GM12875 (cell line): ENCODE measurements at regions not wholly inside any gene's neighbourhood (a gene's known extent, or its start where the extent isn't known, plus 50 kb on each side); places are given as distances from the start of the nearest gene placed in this dataset.

Experiments used
- H3K4me3 ChIP-seq: one replicate; pipeline ENCODE4 v1.5.1; 2011; ENCODE audit warnings: low read depth, low read length, control low read depth
- TF ChIP-seq, protein P1 (sequence below): IDR thresholded peaks from 2 replicates; pipeline ENCODE4 v1.5.1; 2011; ENCODE audit warnings: low read depth, mild to moderate bottlenecking, control low read depth, inconsistent platforms, low read length, moderate library complexity, borderline replicate concordance; ENCODE audit not compliant: insufficient read depth

DNA sequence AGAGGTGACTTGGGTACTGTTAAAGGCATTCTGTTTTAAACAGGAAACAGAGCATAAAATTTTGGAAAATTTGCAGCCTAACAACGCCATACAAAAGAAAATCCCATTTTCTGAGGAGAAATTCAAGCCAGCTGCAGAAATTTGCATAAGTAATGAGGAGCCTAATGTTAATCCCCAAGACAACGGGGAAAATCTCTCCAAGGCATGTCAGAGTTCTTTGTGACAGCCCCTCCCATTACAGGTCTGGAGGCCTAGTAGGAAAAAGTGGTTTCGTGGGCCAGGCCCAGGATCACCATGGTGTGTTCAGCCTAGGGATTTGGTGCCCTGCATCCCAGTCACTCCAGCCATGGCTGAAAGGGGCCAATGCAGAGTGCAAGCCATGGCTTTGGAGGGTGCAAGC lies 1333.1 kb upstream of the TENM4 start:
- TF ChIP-seq, protein P1, sequence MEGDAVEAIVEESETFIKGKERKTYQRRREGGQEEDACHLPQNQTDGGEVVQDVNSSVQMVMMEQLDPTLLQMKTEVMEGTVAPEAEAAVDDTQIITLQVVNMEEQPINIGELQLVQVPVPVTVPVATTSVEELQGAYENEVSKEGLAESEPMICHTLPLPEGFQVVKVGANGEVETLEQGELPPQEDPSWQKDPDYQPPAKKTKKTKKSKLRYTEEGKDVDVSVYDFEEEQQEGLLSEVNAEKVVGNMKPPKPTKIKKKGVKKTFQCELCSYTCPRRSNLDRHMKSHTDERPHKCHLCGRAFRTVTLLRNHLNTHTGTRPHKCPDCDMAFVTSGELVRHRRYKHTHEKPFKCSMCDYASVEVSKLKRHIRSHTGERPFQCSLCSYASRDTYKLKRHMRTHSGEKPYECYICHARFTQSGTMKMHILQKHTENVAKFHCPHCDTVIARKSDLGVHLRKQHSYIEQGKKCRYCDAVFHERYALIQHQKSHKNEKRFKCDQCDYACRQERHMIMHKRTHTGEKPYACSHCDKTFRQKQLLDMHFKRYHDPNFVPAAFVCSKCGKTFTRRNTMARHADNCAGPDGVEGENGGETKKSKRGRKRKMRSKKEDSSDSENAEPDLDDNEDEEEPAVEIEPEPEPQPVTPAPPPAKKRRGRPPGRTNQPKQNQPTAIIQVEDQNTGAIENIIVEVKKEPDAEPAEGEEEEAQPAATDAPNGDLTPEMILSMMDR, result no peak
- no peak overlapping the region for H3K4me3 ChIP-seq

DNA sequence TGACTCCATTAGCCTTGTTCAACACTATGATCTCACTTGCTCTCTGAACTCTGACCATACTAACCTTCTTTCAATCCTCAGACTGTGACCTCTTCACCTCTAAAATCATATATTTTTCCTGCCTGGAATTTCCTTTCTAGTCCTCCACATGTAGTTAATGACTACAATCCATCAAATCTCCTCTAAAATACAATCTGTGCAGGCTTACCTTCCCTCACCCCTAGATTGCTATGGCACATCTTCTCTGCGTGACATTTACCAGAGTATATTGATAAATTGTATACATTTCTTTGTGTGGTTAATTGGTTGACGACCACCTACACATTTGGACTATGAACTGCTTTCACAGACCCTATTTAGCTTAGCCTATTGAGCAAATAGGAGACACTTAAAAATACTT lies 1330.2 kb upstream of the TENM4 start:
- TF ChIP-seq, protein P1, result no peak
- no peak overlapping the region for H3K4me3 ChIP-seq

DNA sequence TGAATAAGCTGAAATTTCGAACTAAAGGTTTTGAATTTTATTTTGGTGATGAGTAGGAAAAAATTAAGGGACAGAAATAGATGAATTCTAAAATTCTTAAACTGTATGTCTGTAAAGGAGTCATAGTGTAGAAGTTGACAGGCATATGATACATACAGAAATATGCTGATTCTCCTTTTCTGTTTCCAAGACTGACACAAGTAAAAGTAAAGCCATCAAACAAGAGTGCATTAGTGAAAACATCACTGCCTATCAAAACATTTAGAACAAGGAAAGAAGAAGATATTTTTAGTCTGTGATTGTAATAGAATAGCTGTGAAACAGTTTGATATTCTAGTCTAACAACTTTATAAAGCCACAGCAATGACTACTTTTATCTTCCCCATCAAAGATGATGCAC lies 1318.0 kb upstream of the TENM4 start:
- no peak overlapping the region for H3K4me3 ChIP-seq
- TF ChIP-seq, protein P1, result no peak

DNA sequence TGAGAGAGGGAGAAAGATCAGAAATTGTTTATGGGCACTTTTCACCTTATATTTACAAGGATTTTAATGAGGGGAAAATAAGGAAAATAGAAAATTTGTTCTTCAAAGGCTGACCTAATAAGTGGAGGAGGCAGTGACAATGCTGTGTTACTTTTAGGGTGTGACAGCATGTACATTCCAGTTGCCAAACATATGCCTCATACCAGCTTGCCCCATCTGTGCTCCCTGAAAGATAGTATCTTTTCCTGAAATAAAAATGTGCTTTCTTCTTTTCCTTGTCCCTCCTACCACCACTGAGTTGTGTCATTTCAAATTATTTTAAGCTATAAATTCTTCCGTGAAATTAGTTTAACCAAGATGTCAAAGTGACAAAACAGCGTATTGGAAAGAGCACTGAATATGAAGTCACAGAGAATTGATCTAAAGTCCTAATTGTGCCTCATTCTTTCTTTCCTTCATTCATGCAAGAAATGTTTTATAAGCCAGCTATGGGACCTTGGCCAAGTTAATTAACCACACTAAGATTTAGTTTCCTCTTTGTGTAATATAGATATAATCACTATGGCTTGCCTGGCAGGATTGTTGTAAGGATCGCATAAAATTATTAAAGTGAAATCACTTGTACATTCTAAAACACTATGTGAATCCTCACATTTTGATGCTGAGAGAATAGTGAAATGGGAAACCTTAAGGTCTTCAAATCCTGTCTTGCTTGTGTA lies 1307.5 kb upstream of the TENM4 start:
- TF ChIP-seq, protein P1, result no peak
- H3K4me3 ChIP-seq, result no peak overlapping the region

DNA sequence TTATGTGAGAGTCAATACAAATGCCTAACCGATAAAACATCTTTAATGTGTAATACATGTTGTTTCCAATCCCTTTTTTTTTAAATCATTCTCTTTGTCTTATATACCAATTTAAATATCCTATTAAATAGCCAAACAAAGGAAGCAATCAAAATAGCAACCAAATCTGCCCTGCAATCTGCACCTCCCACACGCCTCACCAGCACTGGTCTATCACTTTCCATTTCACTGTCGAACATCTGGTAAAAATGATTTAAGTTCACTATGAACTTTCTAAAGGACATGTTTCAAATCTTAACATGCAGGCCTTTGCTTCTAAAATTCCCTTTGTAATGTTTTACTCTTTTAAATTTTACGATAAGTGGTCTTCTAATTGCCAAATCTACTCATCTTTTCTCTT lies 1305.5 kb upstream of the TENM4 start:
- TF ChIP-seq, protein P1, result no peak
- H3K4me3 ChIP-seq, result no peak overlapping the region

DNA sequence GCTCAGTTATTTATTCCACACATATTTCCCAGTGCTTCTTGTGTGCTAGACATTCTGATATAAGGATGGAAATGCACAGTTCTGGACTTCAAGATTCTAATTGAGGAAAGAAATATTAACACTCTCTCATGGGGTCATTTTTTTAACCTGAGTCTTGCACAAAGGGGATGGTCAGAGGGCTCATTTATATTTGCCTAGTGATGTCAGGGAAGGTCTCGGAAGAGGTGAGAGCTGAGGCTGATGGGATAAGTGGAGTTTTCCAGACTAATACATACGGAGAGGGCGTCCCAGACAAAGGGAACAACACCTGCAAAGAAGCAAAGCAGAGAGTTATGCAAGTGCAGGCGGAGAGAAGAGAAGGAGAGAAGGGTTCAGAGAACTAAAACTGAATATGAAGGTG lies 1304.6 kb upstream of the TENM4 start:
- H3K4me3 ChIP-seq, result no peak overlapping the region
- TF ChIP-seq, protein P1, result no peak

DNA sequence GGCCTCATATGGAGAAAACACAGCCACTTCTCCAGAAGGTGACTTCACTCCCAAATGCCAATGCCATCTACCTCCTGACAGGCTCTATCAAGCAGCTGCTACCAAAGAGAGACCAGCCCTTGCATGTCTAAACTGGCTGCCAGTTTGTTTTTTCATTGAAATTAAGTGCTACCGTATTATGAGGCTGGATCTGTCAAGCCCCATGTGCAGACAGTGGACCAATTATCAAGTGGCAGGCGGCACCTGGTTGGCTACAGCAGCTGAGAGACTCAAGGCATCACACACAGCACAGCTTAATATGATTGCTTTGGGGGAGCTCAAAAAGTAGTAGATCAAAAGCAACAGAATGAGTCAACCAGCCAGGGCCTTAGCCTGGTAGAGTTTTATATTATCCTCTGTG lies 1293.0 kb upstream of the TENM4 start:
- TF ChIP-seq, protein P1, result no peak
- no peak overlapping the region for H3K4me3 ChIP-seq
